CD14-positive monocyte (primary cell): ENCODE measurements at regions not wholly inside any gene's neighbourhood (a gene's known extent, or its start where the extent isn't known, plus 50 kb on each side); places are given as distances from the start of the nearest gene placed in this dataset.

Experiments
- DNase-seq, 3 donors: peaks; one replicate each; pipeline ENCODE4 v3.0.0-alpha.2; 2011 to 2022
- H2AFZ ChIP-seq: 2 replicates; pipeline ENCODE4 v1.6.0; 2012; ENCODE audit warnings: mild to moderate bottlenecking, low read depth, low read length, inconsistent platforms; ENCODE audit not compliant: insufficient read depth, poor library complexity, severe bottlenecking
- H3K27ac ChIP-seq, 2 donors: 1 replicate in 1 of 2; 2 replicates in 1 of 2; pipeline ENCODE4 v1.5.1; 2012 to 2013; ENCODE audit warnings: low read length in 2 of 2, control low read depth in 1 of 2, inconsistent platforms in 1 of 2, low read depth in 1 of 2, mild to moderate bottlenecking in 1 of 2
- H3K27me3 ChIP-seq, 2 donors: one replicate each; pipeline versions ENCODE4 v1.6.0 to v1.6.1; 2011 to 2013; ENCODE audit warnings: low read length in 2 of 2; ENCODE audit not compliant: control insufficient read depth in 2 of 2, insufficient read depth in 2 of 2
- H3K36me3 ChIP-seq, 2 donors: replicated peaks in 1 of 2; 1 replicate in 1 of 2; 2 replicates in 1 of 2; pipeline versions ENCODE4 v1.5.1 to v1.6.1; 2012 to 2013; ENCODE audit warnings: low read length in 2 of 2, control low read depth in 1 of 2, inconsistent platforms in 1 of 2, mild to moderate bottlenecking in 1 of 2; ENCODE audit not compliant: insufficient read depth in 2 of 2, control insufficient read depth in 1 of 2
- H3K4me1 ChIP-seq, 2 donors: 1 replicate in 1 of 2; 2 replicates in 1 of 2; pipeline versions ENCODE4 v1.5.1 to v1.6.1; 2012 to 2013; ENCODE audit warnings: low read length in 2 of 2, control low read depth in 1 of 2, inconsistent platforms in 1 of 2, mild to moderate bottlenecking in 1 of 2, moderate library complexity in 1 of 2; ENCODE audit not compliant: insufficient read depth in 2 of 2, control insufficient read depth in 1 of 2
- H3K4me2 ChIP-seq: replicated peaks from 2 replicates; pipeline ENCODE3; 2012; ENCODE audit warnings: low read length, moderate library complexity, mild to moderate bottlenecking; ENCODE audit not compliant: poor library complexity, severe bottlenecking; ENCODE audit errors: extremely low read depth
- H3K4me3 ChIP-seq, 3 experiments: fragments of 200-600 bp in 1 of 3; sonication (generic) in 1 of 3; replicated peaks in 1 of 3; 1 replicate in 2 of 3; 2 replicates in 1 of 3; pipeline ENCODE4 v1.5.1; 2011 to 2013; ENCODE audit warnings: low read length in 3 of 3, mild to moderate bottlenecking in 3 of 3, control low read depth in 2 of 3, low read depth in 2 of 3, inconsistent platforms in 1 of 3, moderate library complexity in 1 of 3
- H3K79me2 ChIP-seq: 2 replicates; pipeline ENCODE4 v1.6.0; 2012; ENCODE audit warnings: mild to moderate bottlenecking, control low read depth, inconsistent platforms, low read length, moderate library complexity; ENCODE audit not compliant: insufficient read depth
- H3K9ac ChIP-seq: 2 replicates; pipeline ENCODE4 v1.6.0; 2017; ENCODE audit warnings: low read length, mild to moderate bottlenecking; ENCODE audit not compliant: insufficient read depth, poor library complexity, severe bottlenecking
- H3K9me3 ChIP-seq, 2 donors: replicated peaks in 1 of 2; 1 replicate in 1 of 2; 2 replicates in 1 of 2; pipeline versions ENCODE4 v1.5.1 to v1.6.1; 2012 to 2013; ENCODE audit warnings: low read length in 2 of 2, control low read depth in 1 of 2; ENCODE audit not compliant: control insufficient read depth in 1 of 2, insufficient read depth in 1 of 2
- H4K20me1 ChIP-seq: 2 replicates; pipeline ENCODE4 v1.6.0; 2012; ENCODE audit warnings: mild to moderate bottlenecking, low read length, control low read depth, moderate library complexity; ENCODE audit not compliant: insufficient read depth
- H3K27ac Mint-ChIP-seq, 7 donors: one replicate each; pipeline ENCODE4 v1.8.0; 2020; ENCODE audit warnings: mild to moderate bottlenecking in 7 of 7, mixed read lengths in 7 of 7, moderate library complexity in 6 of 7, inconsistent platforms in 2 of 7
- H3K27me3 Mint-ChIP-seq, 3 donors: one replicate each; pipeline ENCODE4 v1.8.0; 2021 to 2022; ENCODE audit warnings: low read depth in 3 of 3, mild to moderate bottlenecking in 3 of 3, mixed read lengths in 3 of 3, moderate library complexity in 3 of 3, inconsistent platforms in 1 of 3
- H3K36me3 Mint-ChIP-seq, 2 donors: one replicate each; pipeline ENCODE4 v1.8.0; 2020; ENCODE audit warnings: mixed read lengths in 2 of 2, inconsistent platforms in 1 of 2, mild to moderate bottlenecking in 1 of 2
- H3K4me1 Mint-ChIP-seq: one replicate; pipeline ENCODE4 v1.8.0; 2020; ENCODE audit warnings: mild to moderate bottlenecking, mixed read lengths
- H3K4me3 Mint-ChIP-seq, 2 donors: one replicate each; pipeline ENCODE4 v1.8.0; 2020; ENCODE audit warnings: mild to moderate bottlenecking in 2 of 2, mixed read lengths in 2 of 2, moderate library complexity in 1 of 2
- H3K9me3 Mint-ChIP-seq, 7 donors: one replicate each; pipeline ENCODE4 v1.8.0; 2020 to 2022; ENCODE audit warnings: mixed read lengths in 7 of 7, mild to moderate bottlenecking in 6 of 7, moderate library complexity in 6 of 7, inconsistent platforms in 2 of 7
- CTCF ChIP-seq: fragments of 200-600 bp; IDR thresholded peaks from one replicate; pipeline ENCODE4 v1.8.0; 2022; ENCODE audit warnings: antibody characterized with exemption, mild to moderate bottlenecking
- WGBS: methylation state at CpG from one replicate; pipeline ENCODE4 v1.1.5; 2013; ENCODE audit warnings: missing lambda C conversion rate; ENCODE audit not compliant: insufficient coverage; 5-methylcytosine and 5-hydroxymethylcytosine counted together
- intact Hi-C, 2 donors: fragments of 100-400 bp; cut with micrococcal nuclease; formaldehyde crosslinking; loops; one replicate each; pipeline versions ENCODE4 v1.15.0 to v1.15.1; 2023

- H3K27me3 Mint-ChIP-seq: peaks cover 7 to 12% (median 10%) of the 10 kb centered on the region in 3 donors
- Histone ChIP-seq H2AFZ (no peak overlapping the region), H3K27me3 (no peaks in the 10 kb centered on the region), H3K4me2 (no peak overlapping the region), H3K9ac (no peak overlapping the region), H3K9me3 (no peaks in the 10 kb centered on the region), H3K4me3 (no peak overlapping the region), H3K36me3 (no peaks in the 10 kb centered on the region), H4K20me1 (no peaks in the 10 kb centered on the region), H3K27ac (no peak overlapping the region), H3K79me2 (no peaks in the 10 kb centered on the region), H3K4me1 (peaks cover 5% of the 10 kb centered on the region in 2 donors)
- peaks cover 12% of the 10 kb centered on the region for H3K4me1 Mint-ChIP-seq
- no peak for TF ChIP-seq CTCF
- H3K36me3 Mint-ChIP-seq: no peaks in the 10 kb centered on the region
- H3K4me3 Mint-ChIP-seq: no peak overlapping the region
- intact Hi-C loops: no loop called here
- DNase-seq: no peak
- peaks cover 0 to 12% (median 3%) of the 10 kb centered on the region in 7 donors for H3K9me3 Mint-ChIP-seq
- peak overlapping the region in 1 of 7 donors; percentile 69 for H3K27ac Mint-ChIP-seq
- WGBS: 96% methylated on average over 5 of the region's 7 CpGs
Observed at GRCh38 chr3:10557250-10557649, 51.9 kb upstream of the ATP2B2 start.

GRCh38 chr3:10557781-10558373, 52.5 kb upstream of the ATP2B2 start:
- Histone ChIP-seq H3K27ac (no peak overlapping the region), H3K4me2 (no peak overlapping the region), H3K27me3 (no peaks in the 10 kb centered on the region), H3K4me3 (no peak overlapping the region), H3K4me1 (no peaks in the 10 kb centered on the region), H4K20me1 (no peaks in the 10 kb centered on the region), H3K9ac (no peak overlapping the region), H3K36me3 (no peaks in the 10 kb centered on the region), H3K79me2 (no peaks in the 10 kb centered on the region), H3K9me3 (no peaks in the 10 kb centered on the region), H2AFZ (no peak overlapping the region)
- peaks cover 7 to 12% (median 10%) of the 10 kb centered on the region in 3 donors for H3K27me3 Mint-ChIP-seq
- peaks cover 6% of the 10 kb centered on the region for H3K4me1 Mint-ChIP-seq
- TF ChIP-seq CTCF: no peak
- intact Hi-C loops: no loop called here
- WGBS: 68% methylated on average over 4 of the region's 5 CpGs
- H3K9me3 Mint-ChIP-seq: peaks cover 0 to 12% (median 5%) of the 10 kb centered on the region in 7 donors
- no peak overlapping the region for H3K4me3 Mint-ChIP-seq
- no peaks in the 10 kb centered on the region for H3K36me3 Mint-ChIP-seq
- peak overlapping the region in 1 of 7 donors; percentile 55 for H3K27ac Mint-ChIP-seq
- peak in 1 of 3 donors; percentile 23 for DNase-seq
